HG03565 (cell line): ENCODE measurements at regions not wholly inside any gene's neighbourhood (a gene's known extent, or its start where the extent isn't known, plus 50 kb on each side); places are given as distances from the start of the nearest gene placed in this dataset.
"Not testable (repeated sequence)": the region's sequence is repeated elsewhere in the genome, so short reads cannot be mapped to it uniquely, and the experiment has no call there.

Source experiments
- ATAC-seq: cut with Tn5 transposase; IDR thresholded peaks from one replicate; pipeline ENCODE4 v1.9.1; 2021; ENCODE audit warnings: mild to moderate bottlenecking, moderate library complexity; ENCODE audit not compliant: unreplicated experiment

DNA sequence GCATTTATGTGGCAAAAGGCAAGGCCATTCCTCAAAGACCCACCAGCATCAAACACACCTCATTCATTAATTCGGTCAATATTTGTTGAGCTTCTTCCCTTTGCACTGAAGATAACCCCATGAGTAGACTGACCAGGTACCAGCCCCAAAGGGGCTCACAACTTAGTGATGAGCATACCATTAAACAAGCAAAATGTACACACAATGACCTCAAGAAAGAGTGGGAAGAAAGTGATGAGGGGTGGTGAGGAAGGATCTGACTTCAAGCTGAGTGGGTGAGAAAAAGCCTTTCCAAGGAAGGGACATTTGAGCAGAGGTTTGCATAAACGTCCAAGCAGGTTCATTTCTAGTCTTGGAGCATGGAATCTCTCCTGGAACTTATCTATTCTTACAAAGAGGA lies 562.5 kb downstream of the TOX3 start:
- no peak for ATAC-seq

DNA sequence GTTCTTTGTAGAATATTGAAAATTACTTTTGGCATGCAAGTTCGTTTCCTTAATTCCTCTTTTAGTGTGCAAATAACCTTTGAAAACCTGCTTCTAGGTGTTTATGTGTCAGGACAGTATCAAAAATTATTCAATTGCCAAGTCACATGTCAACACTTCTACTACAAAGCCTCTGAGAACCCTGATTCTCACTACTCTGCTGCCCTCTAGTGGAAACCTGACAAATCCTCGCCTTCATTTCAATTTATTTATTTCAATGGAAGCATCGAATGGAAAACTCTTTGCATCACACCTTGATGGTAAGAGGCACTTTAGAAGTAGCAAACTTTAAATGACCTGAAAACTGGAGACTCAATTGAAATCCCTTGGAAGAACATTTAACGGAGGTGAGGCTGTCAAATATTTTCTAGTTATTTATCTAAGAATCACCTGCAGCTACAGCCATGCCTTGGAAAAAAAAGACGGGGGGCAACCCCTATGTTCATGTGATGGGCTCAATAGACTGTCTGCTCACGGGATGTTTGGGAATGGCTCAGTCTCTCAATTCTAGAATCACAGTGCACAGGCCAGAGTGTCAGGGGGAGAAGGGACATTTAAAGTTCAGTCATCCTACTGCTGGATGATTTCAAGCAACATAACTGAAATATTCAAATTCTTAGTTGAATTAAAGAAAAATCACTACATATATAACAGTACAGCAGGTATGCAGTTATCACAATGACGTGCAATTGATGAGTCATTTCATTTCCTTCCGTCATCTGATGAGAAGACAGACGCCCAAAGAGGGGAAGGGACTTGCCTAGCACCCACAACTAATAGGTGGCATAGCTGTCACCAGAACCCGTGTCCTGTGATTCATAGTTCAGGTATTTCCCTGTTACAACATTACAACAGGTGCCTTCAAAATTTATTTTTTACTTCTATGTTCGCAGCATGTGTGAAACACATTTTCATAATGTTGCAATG lies 563.9 kb downstream of the TOX3 start:
- peak; percentile 57 for ATAC-seq

DNA sequence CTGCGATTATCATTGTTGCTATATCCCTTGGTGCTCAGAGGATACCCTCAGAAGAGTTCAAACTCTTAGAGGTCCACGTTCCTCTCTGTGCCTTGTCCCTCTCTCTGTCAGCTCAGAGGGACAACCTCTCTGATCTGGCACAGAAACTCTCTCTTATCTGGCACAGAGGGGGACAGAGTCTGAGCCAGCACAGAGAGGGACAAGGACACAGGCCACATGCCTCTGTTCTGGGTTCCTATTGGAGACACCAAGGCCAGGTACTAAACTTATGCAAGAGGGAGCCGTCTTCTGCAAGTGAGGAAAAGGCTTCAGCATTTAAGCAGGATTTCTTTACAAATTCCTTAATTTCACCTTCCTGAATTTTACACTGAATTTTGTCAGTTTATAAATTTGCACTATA lies 565.2 kb downstream of the TOX3 start:
- no peak for ATAC-seq

DNA sequence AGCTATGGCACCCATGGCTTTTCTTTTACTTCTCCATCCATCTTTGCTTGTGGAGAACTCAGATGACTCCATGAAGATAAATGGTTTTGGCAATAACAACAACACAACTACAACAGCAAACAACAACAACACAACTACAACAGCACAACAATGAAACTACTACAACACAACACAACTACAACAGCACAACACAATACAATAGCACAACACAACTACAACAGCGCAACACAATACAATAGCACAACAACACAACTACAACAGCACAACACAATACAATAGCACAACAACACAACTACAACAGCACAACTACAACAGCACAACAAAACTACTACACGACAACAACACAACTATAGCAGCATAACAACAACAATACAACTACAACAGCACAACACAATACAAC lies 569.4 kb downstream of the TOX3 start:
- ATAC-seq: not testable (repeated sequence)

DNA sequence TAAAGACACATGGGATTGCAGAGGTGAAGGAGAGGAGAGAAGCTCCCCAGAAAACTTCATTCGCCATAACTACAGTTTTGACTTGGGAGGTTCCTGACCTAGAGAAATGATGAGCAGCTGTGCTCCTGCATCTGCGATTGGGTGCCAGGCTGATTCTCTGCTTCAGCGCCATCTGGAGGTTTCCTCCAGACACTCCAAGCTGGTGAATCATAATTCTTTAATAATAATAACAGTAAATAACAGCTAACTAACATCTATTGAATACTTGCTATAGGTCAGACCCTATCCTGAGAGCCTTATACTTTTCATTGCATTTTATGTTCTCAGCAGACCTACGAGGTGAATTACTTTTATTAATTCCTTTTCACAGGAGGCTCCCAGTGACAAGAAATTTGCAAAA lies 575.8 kb downstream of the TOX3 start:
- no peak for ATAC-seq

DNA sequence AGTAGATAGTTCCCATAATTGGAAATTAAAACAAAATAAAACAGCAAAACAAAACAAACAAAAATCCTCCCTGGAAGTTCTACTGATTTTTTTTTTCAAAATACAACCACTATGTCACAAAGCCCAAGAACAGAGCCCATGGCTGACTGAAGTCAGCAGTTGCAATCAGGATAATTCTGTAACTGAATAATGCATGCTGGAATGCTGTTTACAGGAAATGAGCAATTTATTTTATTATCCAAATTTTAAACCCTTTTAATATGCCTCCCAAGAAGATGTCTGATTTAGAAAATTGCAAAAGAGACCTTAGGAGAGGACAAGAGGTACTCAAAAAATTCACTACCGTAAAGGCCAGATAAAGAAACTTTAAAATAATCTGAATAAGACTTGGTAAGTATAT lies 578.2 kb downstream of the TOX3 start:
- no peak for ATAC-seq

DNA sequence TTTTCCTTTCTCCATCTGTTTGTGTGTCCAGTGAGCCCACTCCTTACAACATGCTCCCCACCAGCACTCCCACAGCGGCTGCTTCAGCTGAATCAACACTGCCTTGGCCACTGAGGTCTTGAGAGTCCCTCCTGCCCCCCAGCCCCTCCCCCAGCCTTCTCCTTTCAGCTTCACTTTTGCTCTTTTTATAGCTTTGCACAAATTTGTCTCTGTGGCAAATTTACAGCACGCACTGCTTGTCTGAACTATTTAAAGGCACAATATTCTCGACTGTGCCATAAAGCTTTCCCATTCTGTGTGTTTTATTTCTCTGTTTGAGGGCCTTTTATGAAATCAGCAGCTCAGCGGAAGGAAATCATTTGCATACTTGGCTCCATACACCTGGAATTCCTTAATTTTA lies 579.3 kb downstream of the TOX3 start:
- no peak for ATAC-seq

DNA sequence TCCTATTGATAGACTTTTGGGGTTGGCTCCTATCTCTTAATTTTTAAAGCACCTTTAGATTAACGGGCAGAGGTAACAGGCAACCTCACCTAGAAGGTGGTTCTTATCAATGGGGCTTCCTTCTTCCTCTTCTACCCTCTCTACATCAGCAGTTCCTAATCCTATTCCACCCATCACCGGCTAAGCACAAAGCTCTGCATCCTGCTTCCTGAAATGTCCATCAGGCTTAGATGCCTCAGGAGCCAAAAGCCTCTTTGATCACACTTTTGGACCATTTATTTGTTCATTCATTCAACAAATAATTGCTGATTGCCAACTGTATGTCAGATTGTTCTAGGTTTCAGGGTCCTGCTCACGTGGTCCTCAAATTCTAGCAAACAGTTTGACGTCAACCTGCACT lies 586.0 kb downstream of the TOX3 start:
- no peak for ATAC-seq

DNA sequence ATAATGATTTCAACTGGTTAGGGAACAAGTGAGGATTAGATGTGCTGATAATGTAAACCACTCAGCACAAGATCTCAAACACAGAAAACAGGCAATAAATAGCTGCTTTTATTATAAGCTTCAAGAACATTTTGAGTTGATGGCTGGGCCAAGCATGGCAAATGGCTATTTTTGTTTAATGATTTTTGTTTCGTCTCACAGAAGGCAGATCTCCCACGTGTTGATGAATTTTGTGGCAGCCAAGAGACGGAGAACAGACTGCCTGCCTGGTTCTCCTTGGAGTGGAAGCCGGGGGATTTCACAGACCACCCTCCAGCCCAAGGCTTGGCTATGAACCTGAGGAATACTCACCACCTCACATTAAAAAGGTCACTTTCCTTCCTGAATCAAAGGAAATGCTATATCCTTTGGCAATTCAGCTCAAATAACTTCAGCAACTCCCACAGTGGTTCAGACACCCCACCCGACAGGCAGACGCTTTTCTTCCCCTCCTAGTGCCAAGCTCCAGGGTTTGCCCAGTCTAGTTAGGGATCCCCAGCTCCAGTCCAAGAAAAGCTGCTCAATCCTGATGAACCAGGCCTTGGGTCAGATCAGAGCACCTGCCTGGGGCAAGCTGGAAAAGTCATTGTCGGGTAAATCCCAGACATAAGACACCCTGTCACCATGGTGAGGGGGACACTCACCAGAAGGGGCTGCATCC lies 593.5 kb downstream of the TOX3 start:
- no peak for ATAC-seq

DNA sequence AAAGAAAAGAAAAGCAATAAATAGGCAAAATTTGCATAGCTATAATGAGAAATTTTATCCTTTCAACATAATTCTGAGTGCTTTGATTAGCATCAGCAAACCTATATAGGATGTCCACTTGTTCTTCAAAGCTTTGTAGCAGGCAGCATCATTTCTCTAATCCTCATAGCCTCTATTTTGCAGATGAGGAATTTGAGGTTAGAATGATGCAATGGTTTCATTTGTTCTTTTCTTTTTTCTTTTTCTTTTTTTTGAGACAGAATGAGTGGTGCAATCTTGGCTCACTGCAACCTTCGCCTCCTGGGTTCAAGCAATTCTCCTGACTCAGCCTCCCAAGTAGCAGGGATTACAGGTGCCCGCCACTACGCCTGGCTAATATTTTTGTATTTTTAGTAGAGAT lies 594.4 kb downstream of the TOX3 start:
- ATAC-seq: no peak

DNA sequence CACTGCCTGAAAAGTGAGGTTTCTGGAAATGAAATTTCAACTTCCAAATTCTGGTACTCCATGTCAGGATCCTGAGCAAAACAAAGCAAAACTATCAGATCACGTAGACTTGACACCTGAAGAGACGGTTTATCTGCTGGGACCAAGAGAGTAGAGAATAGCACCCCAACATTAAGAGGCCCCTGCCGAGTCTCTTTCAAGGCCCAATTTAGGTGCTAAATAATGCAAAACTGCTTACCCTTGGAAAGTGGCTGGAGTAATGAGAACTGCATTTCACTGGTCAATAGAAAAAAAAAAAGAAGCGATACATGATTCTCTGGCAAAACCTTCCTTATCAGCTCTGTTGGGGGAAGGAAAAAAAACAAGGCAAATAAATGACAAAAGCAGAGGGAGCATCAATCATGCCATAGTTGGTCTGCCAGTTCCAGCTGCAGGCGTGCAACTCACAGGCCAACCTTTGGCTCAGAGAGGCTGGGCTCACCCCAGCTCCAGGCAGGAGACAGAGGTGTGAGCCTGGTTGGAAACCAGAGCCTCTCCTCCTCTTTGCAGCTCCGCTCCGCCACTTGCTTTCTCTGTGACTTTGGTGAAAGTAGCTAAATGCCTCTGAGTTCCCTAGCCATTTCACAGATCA lies 595.2 kb downstream of the TOX3 start:
- no peak for ATAC-seq

DNA sequence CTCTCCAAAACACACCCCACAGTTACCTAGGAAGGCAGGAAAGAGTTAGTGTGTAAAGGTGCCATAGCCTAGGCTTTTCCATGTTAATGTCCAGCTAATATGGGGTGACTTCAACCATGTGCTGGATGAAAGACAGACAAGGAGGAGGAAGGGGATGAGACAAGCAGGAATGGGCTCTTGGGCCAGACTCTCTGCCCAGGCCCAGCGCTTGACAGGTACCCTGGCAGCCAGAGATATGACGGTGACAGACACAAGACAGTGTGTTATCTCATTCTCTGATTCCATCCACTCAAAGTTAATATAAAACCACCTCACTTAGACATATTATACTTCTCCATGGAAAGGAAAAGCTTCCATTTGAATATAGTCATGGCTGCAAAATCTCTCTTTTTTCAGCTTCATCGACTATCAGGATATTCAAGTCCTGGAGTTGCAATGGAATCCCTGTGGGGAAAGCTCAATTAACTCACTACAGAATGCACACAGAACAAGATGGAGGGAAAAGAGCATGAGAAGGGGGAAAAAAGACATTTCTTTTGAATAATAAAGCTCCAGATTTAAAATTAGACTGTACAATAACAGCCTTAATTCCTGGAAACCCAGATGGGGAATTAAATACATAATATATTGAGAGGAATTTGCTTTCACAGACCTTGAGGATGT lies 596.7 kb downstream of the TOX3 start:
- no peak for ATAC-seq

DNA sequence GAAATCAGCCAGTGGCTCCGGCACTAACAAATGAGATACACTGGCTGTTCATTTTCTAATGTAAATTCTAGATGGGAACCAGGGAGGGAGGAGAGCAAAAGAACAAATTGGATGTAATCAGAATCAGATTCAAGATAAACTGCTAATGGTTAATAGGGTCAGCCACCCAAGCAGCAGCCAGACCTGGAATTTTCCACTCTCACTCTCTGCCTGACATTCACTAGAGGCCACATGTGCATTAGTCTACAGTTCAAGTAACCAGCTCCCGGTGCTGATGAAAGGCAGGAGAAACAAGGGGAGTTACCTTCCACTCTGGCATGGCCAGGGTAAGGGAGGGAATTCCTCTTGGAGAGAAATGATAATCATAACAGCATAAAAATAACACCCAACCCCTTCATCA lies 597.7 kb downstream of the TOX3 start:
- ATAC-seq: no peak

DNA sequence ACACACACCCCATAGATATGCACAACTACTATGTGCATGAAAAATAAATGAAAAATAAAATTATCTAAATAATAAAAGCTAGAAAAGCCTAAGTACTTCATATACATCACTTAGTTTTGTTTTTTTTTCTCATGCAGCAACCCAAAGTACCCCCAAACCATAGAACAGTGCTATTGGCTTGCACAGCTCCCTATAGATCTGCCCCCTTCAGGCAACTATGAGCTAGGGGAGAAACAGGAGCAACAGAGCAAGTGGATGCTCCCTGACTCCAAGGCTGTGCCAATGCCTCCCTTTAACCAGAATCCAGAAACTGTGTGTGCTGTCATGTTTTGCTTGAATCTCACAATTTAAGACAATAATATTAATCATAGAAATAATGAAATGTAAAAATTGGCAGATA lies 605.5 kb downstream of the TOX3 start:
- no peak for ATAC-seq

DNA sequence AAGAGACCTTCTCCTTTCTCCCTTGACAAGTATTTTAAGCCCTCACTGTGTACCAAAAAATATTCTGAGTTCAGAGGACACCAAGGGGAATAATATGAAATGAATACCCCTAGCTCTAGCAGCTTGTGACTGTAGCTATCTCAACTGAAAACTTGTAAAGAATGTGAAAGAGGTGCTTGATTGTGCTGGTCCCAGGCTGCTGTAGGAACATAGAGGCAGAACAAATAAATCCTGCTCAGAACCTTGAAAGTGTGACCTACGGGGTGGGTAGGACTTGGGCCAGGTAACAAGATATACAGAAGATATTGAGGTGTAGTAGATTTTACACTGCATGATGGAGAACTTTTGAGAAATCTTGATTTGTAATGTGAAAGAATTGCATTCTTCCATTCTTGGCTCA lies 606.8 kb downstream of the TOX3 start:
- ATAC-seq: no peak

DNA sequence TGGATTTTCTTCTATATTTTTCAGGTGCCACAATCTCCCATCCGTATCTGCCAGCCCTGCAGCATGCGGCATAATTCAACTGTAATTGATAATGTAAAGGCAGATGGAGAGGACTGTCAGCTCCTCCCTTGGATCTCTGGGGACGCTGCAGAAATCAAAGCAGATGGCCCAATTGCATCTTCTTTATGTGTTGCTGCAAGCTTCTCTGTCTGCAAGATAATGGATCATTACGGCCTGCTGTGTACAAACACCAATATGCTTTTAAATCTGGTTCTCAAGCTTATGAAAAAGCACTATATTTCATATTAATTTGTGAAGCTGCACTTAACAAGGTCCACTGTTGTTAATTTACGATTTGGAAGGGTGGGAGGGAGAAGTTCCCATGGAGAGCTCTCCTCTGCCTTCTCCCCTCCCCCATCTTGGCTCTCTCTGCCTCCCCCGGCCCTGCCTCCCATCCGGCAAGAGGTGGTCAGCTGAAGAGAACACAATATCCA lies 607.5 kb downstream of the TOX3 start:
- ATAC-seq: no peak

DNA sequence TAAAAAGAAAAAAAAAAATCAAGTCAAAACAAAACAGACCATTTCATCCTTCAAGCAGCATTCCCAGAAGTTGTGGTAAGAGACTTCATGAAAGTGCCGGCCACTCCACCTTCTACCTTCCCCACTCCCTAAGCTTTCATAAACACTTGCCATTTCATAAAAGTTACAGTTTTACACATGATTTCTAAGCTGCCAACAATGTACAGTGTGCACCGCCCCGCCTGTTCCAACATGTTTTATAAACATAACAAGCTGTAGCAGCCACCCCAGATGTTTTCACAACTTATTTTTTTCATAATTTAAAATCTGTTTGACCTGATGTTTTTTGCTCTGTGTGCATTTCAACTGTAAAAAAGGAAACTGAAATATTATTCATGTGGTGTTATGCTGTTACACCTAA lies 608.1 kb downstream of the TOX3 start:
- ATAC-seq: no peak

DNA sequence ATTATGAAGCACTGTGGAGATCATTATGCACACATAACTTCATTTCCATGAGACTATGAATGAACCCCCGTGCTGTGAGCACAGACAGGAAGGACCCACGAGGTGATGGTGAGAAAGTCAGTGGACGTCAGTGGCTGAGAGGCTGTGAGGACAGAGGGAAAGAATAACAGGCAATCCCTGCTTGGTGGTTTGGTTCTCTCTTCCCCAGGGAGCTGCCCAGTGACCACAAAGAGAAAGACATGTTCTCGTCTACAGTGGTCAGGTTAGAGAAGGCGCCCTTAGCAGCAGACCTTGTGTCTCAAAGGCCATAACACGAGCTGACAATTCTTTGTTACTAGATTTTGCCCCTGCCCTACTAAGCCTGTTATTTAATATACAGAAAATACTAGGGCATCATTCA lies 609.2 kb downstream of the TOX3 start:
- no peak for ATAC-seq

DNA sequence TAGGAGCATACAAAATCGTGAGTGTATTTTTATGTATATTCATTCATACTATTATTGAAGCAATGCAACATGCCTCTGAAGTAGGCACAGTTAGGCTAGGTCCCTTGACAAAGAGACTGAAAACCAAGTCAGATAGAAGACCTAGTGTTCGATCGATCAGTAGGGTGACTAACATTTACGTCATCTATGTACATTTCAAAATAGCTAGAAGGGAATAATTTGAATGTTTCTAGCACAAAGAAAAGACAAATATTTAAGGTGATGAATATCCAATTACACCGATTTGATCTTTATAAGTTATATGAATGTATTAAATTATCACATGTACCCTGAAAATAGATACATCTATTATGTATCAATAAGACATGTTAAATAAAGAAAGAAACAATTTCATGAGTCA lies 610.1 kb downstream of the TOX3 start:
- no peak for ATAC-seq

DNA sequence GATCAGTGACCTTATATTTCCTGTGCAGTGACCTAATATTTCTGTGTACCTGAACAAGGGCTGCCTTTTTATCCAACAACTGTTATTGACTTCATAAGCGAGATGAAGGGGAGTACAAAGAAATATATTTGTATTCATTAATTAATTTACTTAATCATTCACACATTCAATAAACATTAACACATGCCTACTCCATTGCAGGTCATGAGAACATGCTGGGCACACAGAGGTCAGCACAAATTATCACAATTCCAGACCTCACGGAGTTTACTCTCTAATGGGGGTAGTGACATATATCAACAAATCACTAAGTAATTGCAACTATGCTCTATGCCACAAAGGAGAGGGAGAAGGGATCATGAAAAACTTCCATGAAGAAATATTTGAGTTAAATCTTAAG lies 614.6 kb downstream of the TOX3 start:
- no peak for ATAC-seq

DNA sequence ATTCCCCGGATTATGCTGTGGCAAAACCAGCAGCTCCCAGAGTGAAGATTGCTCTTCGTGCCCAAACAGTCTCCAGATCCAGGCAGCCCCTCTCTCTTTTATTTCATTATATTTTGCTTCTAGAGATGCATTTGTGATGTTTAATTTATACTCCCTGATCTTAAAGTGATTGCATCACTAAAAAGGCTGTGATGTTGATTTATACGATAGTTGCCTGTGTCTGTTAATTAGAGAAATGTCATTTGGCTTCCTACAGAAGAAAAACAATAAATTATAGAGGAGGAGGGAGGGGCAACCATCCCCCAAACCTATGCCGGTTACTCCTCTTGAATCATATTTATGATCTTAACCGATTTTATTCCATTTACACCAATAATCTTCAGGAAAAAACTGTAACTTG lies 615.3 kb downstream of the TOX3 start:
- no peak for ATAC-seq
